Colonic mucosa (tissue), 4 donors: ENCODE measurements at regions not wholly inside any gene's neighbourhood (a gene's known extent, or its start where the extent isn't known, plus 50 kb on each side); places are given as distances from the start of the nearest gene placed in this dataset.

Source experiments
- DNase-seq: peaks from one replicate; pipeline ENCODE4 v3.0.0-alpha.2; 2020
- H3K27ac ChIP-seq: fragments of 200-600 bp; one replicate; pipeline ENCODE4 v1.8.0; 2021
- H3K27me3 ChIP-seq: fragments of 200-600 bp; one replicate; pipeline ENCODE4 v1.8.0; 2021
- H3K36me3 ChIP-seq: fragments of 200-600 bp; one replicate; pipeline ENCODE4 v1.8.0; 2021
- H3K4me1 ChIP-seq: fragments of 200-600 bp; one replicate; pipeline ENCODE4 v1.8.0; 2021; ENCODE audit warnings: mild to moderate bottlenecking
- H3K4me3 ChIP-seq: fragments of 200-600 bp; one replicate; pipeline ENCODE4 v1.8.0; 2021
- H3K9ac ChIP-seq, 2 donors: one replicate each; pipeline ENCODE4 v1.7.0; 2013; ENCODE audit warnings: control low read depth in 2 of 2, low read depth in 2 of 2, low read length in 2 of 2
- H3K9me3 ChIP-seq: fragments of 200-600 bp; one replicate; pipeline ENCODE4 v1.8.0; 2021
- CTCF ChIP-seq: fragments of 200-600 bp; IDR thresholded peaks from one replicate; pipeline ENCODE4 v1.8.0; 2022; ENCODE audit warnings: antibody characterized with exemption, mild to moderate bottlenecking
- intact Hi-C: fragments of 100-400 bp; cut with DNase I; formaldehyde crosslinking; loops from one replicate; pipeline ENCODE4 v1.14.1; 2022
- donor health status: healthy.
- donor health status: DM: no; HTN: no; CAD: no.
- donor health status: DM: no; HTN: no; CAD: no.

- Histone ChIP-seq H3K9me3 (no peaks in the 10 kb centered on the region), H3K36me3 (no peaks in the 10 kb centered on the region), H3K9ac (no peak overlapping the region), H3K27ac (no peak overlapping the region), H3K4me1 (no peaks in the 10 kb centered on the region), H3K27me3 (no peaks in the 10 kb centered on the region), H3K4me3 (no peak overlapping the region)
- intact Hi-C loops, result no loop called here
- TF ChIP-seq CTCF, result no peak
- no peak for DNase-seq
Measured at GRCh38 chr21:20004367-20004766, 993.8 kb upstream of the NCAM2 start.

GRCh38 chr21:20010691-20011200, 987.5 kb upstream of the NCAM2 start:
- no peaks in the 10 kb centered on the region for H3K4me1 ChIP-seq
- no peak for TF ChIP-seq CTCF
- H3K4me3 ChIP-seq, result no peak overlapping the region
- no peak overlapping the region for H3K27ac ChIP-seq
- DNase-seq, result no peak
- no peak overlapping the region for H3K9ac ChIP-seq
- intact Hi-C loops, result no loop called here
- H3K27me3 ChIP-seq, result no peaks in the 10 kb centered on the region
- H3K9me3 ChIP-seq, result no peaks in the 10 kb centered on the region
- no peaks in the 10 kb centered on the region for H3K36me3 ChIP-seq

GRCh38 chr21:20013851-20014250, 984.4 kb upstream of the NCAM2 start:
- no peak overlapping the region for H3K4me3 ChIP-seq
- no peak for TF ChIP-seq CTCF
- intact Hi-C loops, result no loop called here
- H3K27ac ChIP-seq, result no peak overlapping the region
- no peaks in the 10 kb centered on the region for H3K9me3 ChIP-seq
- no peaks in the 10 kb centered on the region for H3K36me3 ChIP-seq
- no peak for DNase-seq
- H3K4me1 ChIP-seq, result no peaks in the 10 kb centered on the region
- H3K27me3 ChIP-seq, result no peaks in the 10 kb centered on the region
- no peak overlapping the region for H3K9ac ChIP-seq

- no peaks in the 10 kb centered on the region for H3K4me1 ChIP-seq
- H3K36me3 ChIP-seq, result no peaks in the 10 kb centered on the region
- no peak for DNase-seq
- no peak for TF ChIP-seq CTCF
- no peak overlapping the region for H3K4me3 ChIP-seq
- intact Hi-C loops, result no loop called here
- H3K27me3 ChIP-seq, result no peaks in the 10 kb centered on the region
- H3K9me3 ChIP-seq, result no peaks in the 10 kb centered on the region
- H3K27ac ChIP-seq, result no peak overlapping the region
- no peak overlapping the region for H3K9ac ChIP-seq
Measured at GRCh38 chr21:20016435-20017005, 981.7 kb upstream of the NCAM2 start.

- Histone ChIP-seq H3K9me3 (no peaks in the 10 kb centered on the region), H3K9ac (no peak overlapping the region), H3K27me3 (no peaks in the 10 kb centered on the region), H3K27ac (no peak overlapping the region), H3K4me1 (no peaks in the 10 kb centered on the region), H3K36me3 (no peaks in the 10 kb centered on the region), H3K4me3 (no peak overlapping the region)
- TF ChIP-seq CTCF, result no peak
- intact Hi-C loops, result no loop called here
- no peak for DNase-seq
Measured at GRCh38 chr21:20020026-20020425, 978.2 kb upstream of the NCAM2 start.
